Sigmoid colon (tissue), 6 donors: ENCODE measurements at regions not wholly inside any gene's neighbourhood (a gene's known extent, or its start where the extent isn't known, plus 50 kb on each side); places are given as distances from the start of the nearest gene placed in this dataset.

Experiments used
- DNase-seq: peaks from one replicate; pipeline ENCODE4 v3.0.0-alpha.2; 2019
- H3K27ac ChIP-seq, 4 donors: fragments of 200-600 bp; sonication (generic); one replicate each; pipeline ENCODE4 v1.5.1; 2016 to 2019; ENCODE audit warnings: mild to moderate bottlenecking in 1 of 4
- H3K27me3 ChIP-seq, 3 donors: fragments of 200-600 bp; sonication (generic); one replicate each; pipeline ENCODE4 v1.5.1; 2019; ENCODE audit warnings: mild to moderate bottlenecking in 1 of 3
- H3K36me3 ChIP-seq, 4 donors: fragments of 200-600 bp; sonication (generic); one replicate each; pipeline ENCODE4 v1.5.1; 2016 to 2019
- H3K4me1 ChIP-seq, 4 donors: fragments of 200-600 bp; sonication (generic); one replicate each; pipeline ENCODE4 v1.5.1; 2017 to 2019
- H3K4me3 ChIP-seq, 4 donors: fragments of 200-600 bp; sonication (generic); one replicate each; pipeline ENCODE4 v1.5.1; 2017 to 2019; ENCODE audit warnings: mild to moderate bottlenecking in 2 of 4, moderate library complexity in 1 of 4
- H3K9me3 ChIP-seq, 4 donors: fragments of 200-600 bp in 3 of 4; sonication (generic) in 3 of 4; one replicate each; pipeline versions ENCODE4 v1.5.1 to v1.6.1; 2013 to 2019
- CTCF ChIP-seq, 4 experiments: fragments of 450-650 bp in 3 of 4; fragments of 200-600 bp in 1 of 4; IDR thresholded peaks; one replicate each; pipeline ENCODE4 v1.5.1; 2016 to 2019; ENCODE audit warnings: antibody characterized with exemption in 4 of 4, mild to moderate bottlenecking in 3 of 4, moderate library complexity in 2 of 4
- EP300 ChIP-seq, 4 donors: sonication (generic); formaldehyde crosslinking; IDR thresholded peaks; one replicate each; pipeline ENCODE4 v1.6.1; 2017; ENCODE audit warnings: antibody characterized with exemption in 4 of 4
- POLR2A ChIP-seq, 2 donors: fragments of 450-650 bp; IDR thresholded peaks; one replicate each; pipeline ENCODE4 v1.6.1; 2016; ENCODE audit warnings: antibody characterized with exemption in 2 of 2, mild to moderate bottlenecking in 2 of 2, moderate library complexity in 2 of 2
- POLR2AphosphoS5 ChIP-seq, 4 donors: sonication (generic); formaldehyde crosslinking; IDR thresholded peaks; one replicate each; pipeline ENCODE4 v1.6.1; 2017; ENCODE audit warnings: antibody characterized with exemption in 4 of 4
- WGBS, 2 donors: extraction: QIAGEN DNeasy Blood & Tissue Kit; methylation state at CpG; one replicate each; pipeline ENCODE4 v1.1.7; 2013; 5-methylcytosine and 5-hydroxymethylcytosine counted together
- intact Hi-C: fragments of 100-400 bp; cut with DNase I; formaldehyde crosslinking; loops from one replicate; pipeline ENCODE4 v1.15.1; 2023
- donor health status: healthy with polysubstance abuse.
- donor health status: healthy.

GRCh38 chr11:69563306-69563705 lies 77.7 kb upstream of the CCND1 start:
- WGBS, 2 donors: 93 to 95% methylated on average over 4 of the region's 4 CpGs

GRCh38 chr11:69563946-69564775 lies 76.8 kb upstream of the CCND1 start:
- TF ChIP-seq CTCF (IDR thresholded peaks at IDR 0.05) (no peak), EP300 (IDR thresholded peaks at IDR 0.05) (no peak), POLR2AphosphoS5 (IDR thresholded peaks at IDR 0.05) (no peak), POLR2A (IDR thresholded peaks at IDR 0.05) (no peak)
- intact Hi-C loops: loop anchor here (10.0 kb wide), 1 partner anchor 601 kb away; no protein-coding TSS in a partner anchor
- 77 to 80% methylated on average over 10 of the region's 10 CpGs for WGBS, 2 donors
- Histone ChIP-seq H3K36me3 (no peaks in the 10 kb centered on the region), H3K27me3 (no peaks in the 10 kb centered on the region), H3K27ac (no peak overlapping the region), H3K4me3 (no peak overlapping the region), H3K4me1 (no peaks in the 10 kb centered on the region), H3K9me3 (no peaks in the 10 kb centered on the region)
- peak; percentile 35 for DNase-seq

More at GRCh38 chr11:69563306-69563705, 77.7 kb upstream of the CCND1 start:
- no peaks in the 10 kb centered on the region for H3K4me1 ChIP-seq
- H3K27ac ChIP-seq: no peak overlapping the region
- H3K36me3 ChIP-seq: no peaks in the 10 kb centered on the region
- no peaks in the 10 kb centered on the region for H3K27me3 ChIP-seq
- no peaks in the 10 kb centered on the region for H3K9me3 ChIP-seq
- intact Hi-C loops: loop anchor here (10.0 kb wide), 1 partner anchor 601 kb away; no protein-coding TSS in a partner anchor
- peak; percentile 20 for DNase-seq
- no peak for TF ChIP-seq CTCF (IDR thresholded peaks at IDR 0.05)
- TF ChIP-seq EP300 (IDR thresholded peaks at IDR 0.05): no peak
- TF ChIP-seq POLR2A (IDR thresholded peaks at IDR 0.05): no peak
- no peak for TF ChIP-seq POLR2AphosphoS5 (IDR thresholded peaks at IDR 0.05)
- no peak overlapping the region for H3K4me3 ChIP-seq

- H3K9me3 ChIP-seq: no peaks in the 10 kb centered on the region
- no peak overlapping the region for H3K4me3 ChIP-seq
- no peak for DNase-seq
- H3K4me1 ChIP-seq: no peaks in the 10 kb centered on the region
- H3K27me3 ChIP-seq: no peaks in the 10 kb centered on the region
- intact Hi-C loops: loop anchor here (10.0 kb wide), 1 partner anchor 599 kb away; no protein-coding TSS in a partner anchor
- H3K36me3 ChIP-seq: no peaks in the 10 kb centered on the region
- TF ChIP-seq POLR2AphosphoS5 (IDR thresholded peaks at IDR 0.05) (no peak), EP300 (IDR thresholded peaks at IDR 0.05) (no peak), POLR2A (IDR thresholded peaks at IDR 0.05) (no peak), CTCF (IDR thresholded peaks at IDR 0.05) (no peak)
- WGBS, 2 donors: 96 to 98% methylated on average over 3 of the region's 3 CpGs
- no peak overlapping the region for H3K27ac ChIP-seq
These were observed 75.0 kb upstream of the CCND1 start for GRCh38 chr11:69566001-69566400.

- WGBS, 2 donors: 83 to 86% methylated on average over 18 of the region's 18 CpGs
- H3K9me3 ChIP-seq: no peaks in the 10 kb centered on the region
- no peak overlapping the region for H3K4me3 ChIP-seq
- H3K36me3 ChIP-seq: no peaks in the 10 kb centered on the region
- no peak for DNase-seq
- H3K27ac ChIP-seq: no peak overlapping the region
- intact Hi-C loops: loop anchor here (10.0 kb wide), 1 partner anchor 597 kb away; no protein-coding TSS in a partner anchor
- no peaks in the 10 kb centered on the region for H3K4me1 ChIP-seq
- no peaks in the 10 kb centered on the region for H3K27me3 ChIP-seq
- TF ChIP-seq CTCF (IDR thresholded peaks at IDR 0.05) (no peak), EP300 (IDR thresholded peaks at IDR 0.05) (no peak), POLR2A (IDR thresholded peaks at IDR 0.05) (no peak), POLR2AphosphoS5 (IDR thresholded peaks at IDR 0.05) (no peak)
These were observed 72.8 kb upstream of the CCND1 start for GRCh38 chr11:69567951-69568808.
